ENCODE measurements at regions not wholly inside any gene's neighbourhood (a gene's known extent, or its start where the extent isn't known, plus 50 kb on each side); places are given as distances from the start of the nearest gene placed in this dataset.

DNA sequence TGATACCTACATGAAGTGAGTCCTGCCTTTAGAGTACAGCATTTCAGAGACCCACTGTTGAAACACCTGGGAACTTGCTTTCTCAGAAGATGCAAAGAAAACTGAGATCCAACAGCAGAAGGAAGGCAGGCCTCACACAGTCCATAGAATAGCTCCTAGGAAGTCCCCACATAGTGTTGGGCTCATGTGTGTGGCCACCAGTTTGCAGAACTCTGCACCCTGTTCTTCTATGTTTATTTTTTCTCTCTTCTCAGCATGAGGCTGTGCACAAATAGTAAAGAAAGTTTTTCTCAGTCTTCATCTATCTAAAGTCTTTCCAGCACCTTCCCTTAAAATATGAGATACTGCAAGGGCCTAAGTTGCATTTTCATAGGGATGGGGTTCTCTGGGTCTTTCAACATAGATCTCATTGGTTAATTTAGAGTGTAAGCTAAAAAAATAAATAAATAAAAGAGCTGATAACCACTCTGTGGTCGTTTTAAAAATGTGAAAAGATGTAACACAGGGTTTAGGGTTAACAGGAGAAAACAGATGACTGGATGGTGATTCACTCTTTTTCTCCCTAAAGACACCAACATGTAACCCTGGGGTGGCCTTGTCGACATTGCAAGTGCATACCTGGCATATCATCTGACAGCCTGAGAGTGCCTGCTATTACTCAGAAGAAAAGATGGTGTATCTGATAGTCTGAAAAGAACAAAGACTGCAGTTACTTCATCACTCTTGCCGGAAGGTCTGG, 94.6 kb downstream of the ZC3H11B start:
- H2AFZ ChIP-seq (ENCODE audit: low read length) = no peak overlapping the region
- no peak overlapping the region for H3K9ac ChIP-seq (ENCODE audit: low read depth, low read length, poor library complexity, severe bottlenecking)
- no peak overlapping the region for H3K4me3 ChIP-seq (ENCODE audit: low read length, poor library complexity, severe bottlenecking)
- H3F3A ChIP-seq (ENCODE audit: low read depth) = no peaks in the 10 kb centered on the region
- no peak overlapping the region for H3K4me2 ChIP-seq (ENCODE audit: low read depth, low read length, poor library complexity, severe bottlenecking)
- no peaks in the 10 kb centered on the region for H3K9me3 ChIP-seq (ENCODE audit: insufficient read depth, low read depth, low read length)
- H4K20me1 ChIP-seq (ENCODE audit: insufficient read depth, low read length, poor library complexity, severe bottlenecking) = no peaks in the 10 kb centered on the region
- H3K36me3 ChIP-seq (ENCODE audit: insufficient read depth, low read length) = no peaks in the 10 kb centered on the region
- H3K4me1 ChIP-seq (ENCODE audit: insufficient read depth, low read length, poor library complexity, severe bottlenecking) = no peaks in the 10 kb centered on the region
- no peaks in the 10 kb centered on the region for H3K79me2 ChIP-seq (ENCODE audit: insufficient read depth, low read length)
- H3K27me3 ChIP-seq (ENCODE audit: insufficient read depth, low read length, poor library complexity, severe bottlenecking) = no peaks in the 10 kb centered on the region
- TF ChIP-seq EZH2phosphoT487 (IDR thresholded peaks at IDR 0.05; ENCODE audit: borderline replicate concordance) (no peak), CTCF (conservative IDR thresholded peaks at IDR 0.05; ENCODE audit: low read length) (no peak)
- H3K9me2 ChIP-seq (replicated peaks; ENCODE audit: low read depth, low read length) = no peaks in the 10 kb centered on the region

DNA sequence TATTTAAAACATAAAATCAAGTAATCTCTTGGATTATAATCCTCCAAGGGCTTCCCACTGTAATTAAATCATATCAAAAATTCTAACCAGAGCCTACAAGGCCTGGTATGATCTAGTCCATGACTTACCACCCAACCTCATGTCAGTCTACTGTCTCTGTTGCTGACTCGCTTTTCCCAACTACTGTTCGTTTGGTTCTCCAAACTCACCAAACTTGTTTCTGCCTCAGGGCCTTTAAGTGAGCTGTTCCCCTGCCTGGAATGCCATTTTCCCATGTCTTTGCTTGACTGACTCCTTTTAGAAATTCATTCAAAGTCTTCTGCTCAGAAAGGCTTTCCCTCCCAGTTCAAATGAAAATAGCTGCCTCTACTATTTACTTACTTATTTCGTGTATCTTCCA, 95.9 kb downstream of the ZC3H11B start:
- Histone ChIP-seq H3K27me3 (ENCODE audit: insufficient read depth, low read length, poor library complexity, severe bottlenecking) (no peaks in the 10 kb centered on the region), H4K20me1 (ENCODE audit: insufficient read depth, low read length, poor library complexity, severe bottlenecking) (no peaks in the 10 kb centered on the region), H3K9me3 (ENCODE audit: insufficient read depth, low read depth, low read length) (no peaks in the 10 kb centered on the region), H3K4me3 (ENCODE audit: low read length, poor library complexity, severe bottlenecking) (no peak overlapping the region), H2AFZ (ENCODE audit: low read length) (no peak overlapping the region), H3K9me2 (replicated peaks; ENCODE audit: low read depth, low read length) (no peaks in the 10 kb centered on the region), H3K36me3 (ENCODE audit: insufficient read depth, low read length) (no peaks in the 10 kb centered on the region), H3F3A (ENCODE audit: low read depth) (no peaks in the 10 kb centered on the region), H3K4me1 (ENCODE audit: insufficient read depth, low read length, poor library complexity, severe bottlenecking) (no peaks in the 10 kb centered on the region), H3K79me2 (ENCODE audit: insufficient read depth, low read length) (no peaks in the 10 kb centered on the region), H3K9ac (ENCODE audit: low read depth, low read length, poor library complexity, severe bottlenecking) (no peak overlapping the region), H3K4me2 (ENCODE audit: low read depth, low read length, poor library complexity, severe bottlenecking) (no peak overlapping the region)
- TF ChIP-seq EZH2phosphoT487 (IDR thresholded peaks at IDR 0.05; ENCODE audit: borderline replicate concordance) = no peak
- TF ChIP-seq CTCF (conservative IDR thresholded peaks at IDR 0.05; ENCODE audit: low read length) = no peak

- no peak overlapping the region for H3K4me2 ChIP-seq (ENCODE audit: low read depth, low read length, poor library complexity, severe bottlenecking)
- no peaks in the 10 kb centered on the region for H3K4me1 ChIP-seq (ENCODE audit: insufficient read depth, low read length, poor library complexity, severe bottlenecking)
- H2AFZ ChIP-seq (ENCODE audit: low read length) = no peak overlapping the region
- H3F3A ChIP-seq (ENCODE audit: low read depth) = no peaks in the 10 kb centered on the region
- no peak for TF ChIP-seq CTCF (conservative IDR thresholded peaks at IDR 0.05; ENCODE audit: low read length)
- TF ChIP-seq EZH2phosphoT487 (IDR thresholded peaks at IDR 0.05; ENCODE audit: borderline replicate concordance) = no peak
- no peaks in the 10 kb centered on the region for H3K79me2 ChIP-seq (ENCODE audit: insufficient read depth, low read length)
- H4K20me1 ChIP-seq (ENCODE audit: insufficient read depth, low read length, poor library complexity, severe bottlenecking) = no peaks in the 10 kb centered on the region
- H3K36me3 ChIP-seq (ENCODE audit: insufficient read depth, low read length) = no peaks in the 10 kb centered on the region
- H3K9me3 ChIP-seq (ENCODE audit: insufficient read depth, low read depth, low read length) = no peaks in the 10 kb centered on the region
- no peak overlapping the region for H3K9ac ChIP-seq (ENCODE audit: low read depth, low read length, poor library complexity, severe bottlenecking)
- no peaks in the 10 kb centered on the region for H3K9me2 ChIP-seq (replicated peaks; ENCODE audit: low read depth, low read length)
- no peak overlapping the region for H3K4me3 ChIP-seq (ENCODE audit: low read length, poor library complexity, severe bottlenecking)
- H3K27me3 ChIP-seq (ENCODE audit: insufficient read depth, low read length, poor library complexity, severe bottlenecking) = no peaks in the 10 kb centered on the region
Observed at GRCh38 chr1:219514728-219515127, 98.2 kb downstream of the ZC3H11B start.
